Umbilical cord (tissue), 1 donor: ENCODE measurements at regions not wholly inside any gene's neighbourhood (a gene's known extent, or its start where the extent isn't known, plus 50 kb on each side); places are given as distances from the start of the nearest gene placed in this dataset.
A peak's percentile ranks its signal among the peaks of the same experiment; 100 is the strongest.

ENCODE experiments used
- DNase-seq: peaks from one replicate; pipeline ENCODE4 v3.0.0-alpha.2; 2015; ENCODE audit warnings: low spot score

DNA sequence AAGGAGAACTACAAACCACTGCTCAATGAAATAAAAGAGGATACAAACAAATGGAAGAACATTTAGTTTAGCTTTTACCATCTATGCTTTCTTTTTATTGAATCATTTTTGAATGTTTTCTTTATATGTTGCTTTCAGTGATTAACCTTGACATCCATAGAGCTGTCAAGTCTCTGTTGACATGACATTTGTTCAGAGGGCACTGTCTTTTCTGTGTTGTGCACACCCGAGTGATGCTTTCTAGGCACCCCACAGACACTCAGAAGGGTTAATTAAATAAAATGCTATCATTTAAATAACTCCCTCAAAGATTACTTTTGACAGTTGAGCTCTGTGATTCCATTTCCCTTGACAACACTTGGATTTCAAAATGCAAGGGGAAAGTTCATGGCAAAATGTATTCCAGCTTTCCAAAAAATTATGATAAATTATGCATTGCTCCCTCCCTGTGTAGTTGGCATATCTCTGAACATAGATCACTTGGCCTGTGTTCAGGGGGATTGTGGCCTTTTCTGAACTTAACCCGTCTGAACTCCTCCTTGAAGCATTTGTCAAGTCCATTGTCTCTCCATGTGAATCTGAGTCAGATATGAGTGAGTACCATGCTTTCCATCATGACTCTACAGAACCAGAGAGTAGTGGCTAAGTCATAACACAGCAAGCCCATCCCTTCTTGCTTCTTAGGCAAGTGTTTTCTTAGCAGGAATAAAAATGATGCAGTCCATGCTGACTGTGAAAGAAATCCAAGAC, 372.6 kb downstream of the RPRM start:
- DNase-seq: no peak

DNA sequence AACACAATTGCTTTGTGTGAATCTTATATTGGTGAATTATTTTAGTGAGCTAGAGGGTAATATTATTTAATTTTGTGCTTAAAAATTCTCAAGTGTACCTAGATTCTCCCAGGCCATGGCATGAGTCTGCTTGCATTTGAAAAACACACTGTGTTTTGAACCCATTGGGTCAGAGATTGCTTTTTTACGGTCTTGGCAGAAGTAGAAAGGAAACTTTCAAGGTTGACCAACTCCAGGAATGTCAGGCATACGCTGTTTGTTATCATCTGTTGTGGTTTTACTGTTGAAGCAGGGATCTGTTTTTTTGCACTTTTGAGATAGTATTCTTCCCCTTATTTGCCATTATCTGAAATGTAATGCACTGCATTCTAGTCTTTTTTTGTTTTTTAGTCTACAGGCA, 377.4 kb downstream of the RPRM start:
- peak; percentile 91 for DNase-seq

DNA sequence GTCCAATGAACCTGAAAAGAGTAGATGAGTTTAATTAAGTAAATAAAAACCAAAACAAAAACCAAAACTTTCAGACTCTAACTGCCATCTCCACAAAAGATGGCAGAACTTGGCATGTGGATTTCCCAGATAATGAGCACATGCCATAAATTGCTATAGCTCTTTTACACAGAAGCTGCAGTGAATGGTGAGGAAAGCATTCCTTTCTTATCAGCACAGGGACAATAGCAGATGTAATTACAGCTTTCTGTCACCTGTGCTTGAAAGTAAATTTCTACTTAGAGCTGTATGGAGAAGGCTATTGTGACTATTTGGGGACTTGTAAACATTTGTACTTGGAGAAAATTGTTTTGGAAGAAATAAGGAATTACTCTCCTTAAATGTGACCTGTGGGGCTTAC, 378.4 kb downstream of the RPRM start:
- DNase-seq: no peak

DNA sequence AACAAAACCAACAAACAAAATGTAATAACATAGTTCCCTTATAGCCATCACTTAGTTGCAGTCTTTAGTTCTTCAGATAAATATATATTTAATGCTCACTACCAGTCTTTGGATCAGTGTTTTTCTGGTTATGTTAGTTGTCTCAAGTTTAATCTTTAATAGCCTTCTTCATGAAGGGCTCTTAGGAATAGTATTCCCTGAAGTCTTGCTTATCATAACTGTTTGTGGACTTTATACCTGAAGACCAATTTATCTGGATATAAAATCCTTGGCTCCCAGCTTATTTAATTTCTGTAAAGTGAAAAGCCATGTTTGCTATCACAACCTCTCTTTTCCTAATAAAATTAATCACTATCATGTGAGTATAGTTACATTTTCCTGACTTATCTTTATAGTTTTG, 379.7 kb downstream of the ARL6IP6 start:
- no peak for DNase-seq

DNA sequence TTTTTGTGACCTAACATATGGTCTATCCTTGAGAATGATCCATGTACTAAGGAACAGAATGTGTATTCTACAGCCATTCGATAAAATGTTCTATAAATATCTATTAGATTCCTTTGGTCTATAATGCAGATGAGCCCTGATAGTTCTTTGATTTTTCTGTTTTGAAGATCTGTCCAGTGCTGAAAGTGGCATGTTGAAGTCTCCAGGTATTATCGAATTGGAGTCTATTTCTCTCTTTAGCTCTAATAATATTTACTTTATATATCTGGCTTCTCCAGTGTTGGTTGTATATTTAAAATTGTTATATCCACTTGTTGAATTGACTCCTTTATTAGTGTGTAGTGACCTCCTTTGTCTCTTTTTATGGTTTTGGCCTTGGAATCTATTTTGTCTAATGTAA, 377.9 kb downstream of the ARL6IP6 start:
- no peak for DNase-seq

DNA sequence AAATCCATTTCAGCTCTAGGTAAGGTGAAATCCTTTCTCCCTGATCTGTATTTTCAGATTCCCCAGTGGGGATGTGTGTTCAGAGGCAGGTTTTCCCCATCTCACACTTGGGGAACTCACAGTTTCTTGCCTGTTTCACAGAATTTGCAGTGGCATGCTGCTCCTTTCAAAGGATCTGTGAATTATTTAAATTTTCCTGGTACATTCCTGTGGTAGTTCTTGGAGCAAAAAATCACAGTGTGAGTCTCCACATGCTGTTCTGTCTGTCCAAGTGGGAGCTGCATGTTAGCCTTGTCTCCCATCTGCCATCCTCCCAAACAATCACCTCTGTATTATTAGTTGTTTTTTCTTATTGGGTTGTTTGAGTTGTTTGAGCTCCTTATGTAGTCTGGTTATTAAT, 372.9 kb downstream of the ARL6IP6 start:
- DNase-seq: no peak

DNA sequence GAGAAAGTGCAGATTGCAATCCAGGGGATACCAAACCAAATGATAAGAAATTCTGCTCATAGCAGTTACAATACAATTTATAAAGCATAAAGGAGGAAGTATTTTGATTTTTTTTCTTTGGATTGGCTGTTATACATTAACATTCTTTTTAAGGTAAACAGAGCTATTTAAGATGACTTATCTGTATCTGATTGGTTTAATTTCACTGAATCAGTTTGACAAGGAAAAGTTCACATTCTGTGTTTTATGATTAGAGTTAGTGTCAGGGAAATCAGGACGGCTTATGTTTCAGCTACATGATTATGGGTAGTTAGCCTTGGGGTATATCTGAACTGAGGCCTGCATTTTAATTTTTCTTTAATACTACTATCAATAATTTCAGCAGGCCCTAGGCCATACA, 360.9 kb downstream of the ARL6IP6 start:
- DNase-seq: no peak

DNA sequence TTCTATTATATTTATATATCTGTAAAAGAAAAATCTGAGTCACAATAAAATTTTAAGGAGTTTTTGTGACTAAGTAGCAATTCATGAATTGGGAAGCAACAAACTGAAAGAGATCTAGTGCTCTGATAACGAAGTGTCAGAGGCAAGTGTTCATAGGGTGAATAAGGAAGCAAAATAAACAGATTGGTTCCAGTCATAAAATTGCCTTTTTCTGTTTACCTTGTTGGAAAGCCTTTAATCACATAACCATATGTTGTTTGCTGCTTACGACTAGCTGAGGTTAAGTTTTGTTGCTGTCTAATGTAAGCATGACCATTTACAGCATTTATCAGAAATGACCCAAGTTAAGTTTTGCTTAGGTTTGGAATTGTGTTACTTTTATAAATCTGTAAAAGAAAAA, 358.9 kb downstream of the ARL6IP6 start:
- DNase-seq: no peak

DNA sequence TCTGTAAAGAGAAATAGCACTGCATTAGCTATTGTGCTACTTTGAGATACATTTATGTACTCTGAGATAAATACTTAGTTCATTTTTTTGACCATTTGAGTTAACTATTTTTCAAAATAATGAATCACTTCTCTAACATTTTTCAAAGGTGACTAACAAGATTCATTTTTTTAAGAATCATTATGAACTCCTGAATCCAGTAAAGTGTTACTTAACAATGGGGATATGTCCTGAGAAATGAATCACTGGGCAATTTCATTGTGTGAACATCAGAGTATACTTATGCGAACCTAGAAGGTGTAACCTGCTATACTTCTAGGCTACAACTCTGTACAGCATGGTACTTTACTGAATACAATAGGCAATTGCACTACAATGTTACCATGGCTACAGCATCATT, 355.8 kb downstream of the ARL6IP6 start:
- DNase-seq: no peak

DNA sequence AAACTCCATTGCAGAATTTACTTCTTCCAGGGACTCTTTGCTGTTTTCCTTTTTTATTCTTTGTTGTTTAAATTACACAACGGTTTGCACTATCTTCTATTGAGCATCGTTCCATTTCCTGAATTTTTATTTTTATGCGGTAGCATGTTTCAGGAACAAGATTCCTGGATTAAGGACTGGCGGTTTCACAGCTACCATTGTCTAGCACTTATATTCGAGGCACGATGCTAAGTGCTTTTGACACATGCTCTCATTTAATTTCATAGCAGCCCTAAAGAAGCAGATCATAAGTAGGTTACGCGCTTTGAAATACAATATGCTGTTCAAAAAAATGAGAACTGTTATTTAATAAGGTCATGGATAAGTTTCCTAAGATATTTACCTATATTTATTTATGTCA, 354.4 kb downstream of the ARL6IP6 start:
- DNase-seq: no peak

DNA sequence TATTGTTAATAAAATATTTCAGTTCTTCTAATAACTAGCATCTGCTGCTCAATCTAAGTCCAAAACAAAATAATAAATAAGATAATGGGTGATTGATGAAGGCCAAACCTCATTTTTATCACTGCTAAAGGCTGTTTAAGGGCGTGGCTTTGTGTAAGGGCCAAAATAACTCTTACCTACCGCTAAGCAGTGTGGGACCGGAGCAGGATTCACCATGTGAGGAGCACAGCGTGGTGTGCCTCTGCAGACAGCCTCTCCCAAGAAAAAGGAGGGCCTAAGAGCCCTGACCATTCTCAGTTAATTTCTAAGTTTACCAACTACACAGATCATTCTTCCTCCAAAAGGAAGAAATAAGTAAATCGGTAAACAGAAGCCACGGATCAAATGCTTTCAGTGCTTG, 353.7 kb downstream of the ARL6IP6 start:
- DNase-seq: no peak

DNA sequence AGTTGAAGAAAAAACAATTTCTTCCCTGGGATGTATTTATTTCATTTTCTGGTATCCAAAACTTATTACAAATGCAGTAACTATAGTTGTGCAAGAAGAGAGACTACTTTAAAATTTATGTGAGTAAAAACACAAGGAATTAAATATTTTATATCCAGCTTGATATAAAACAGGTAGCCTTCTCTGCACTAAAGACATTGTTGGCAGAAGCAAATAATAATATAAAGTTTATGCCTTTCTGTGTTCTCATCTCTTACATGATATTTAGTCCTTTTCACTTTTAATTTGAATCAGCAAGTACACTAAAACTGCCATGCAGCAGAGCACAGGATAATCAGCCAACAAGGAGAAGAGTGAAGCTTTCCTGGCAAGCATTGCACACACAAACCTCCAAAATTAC, 352.7 kb downstream of the ARL6IP6 start:
- peak; percentile 66 for DNase-seq

DNA sequence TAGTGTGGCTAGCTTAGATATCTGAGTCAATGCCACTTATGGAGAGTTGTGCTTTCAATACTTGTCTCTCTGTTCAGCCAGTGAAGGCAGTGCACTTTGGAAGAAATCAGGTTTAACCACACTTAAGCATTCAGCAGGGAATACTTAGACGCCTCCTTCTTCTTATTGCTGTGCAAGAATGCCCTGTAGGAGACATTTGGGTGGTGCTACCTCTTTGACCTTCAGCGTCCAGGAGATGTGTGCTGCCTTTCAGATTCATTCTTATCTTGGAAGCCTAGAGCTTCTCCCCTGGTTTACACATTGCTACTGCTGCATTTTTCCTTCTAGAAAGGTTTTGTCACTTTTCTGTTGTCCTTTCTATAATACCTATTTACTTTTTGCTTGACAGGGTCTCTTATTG, 350.5 kb downstream of the ARL6IP6 start:
- no peak for DNase-seq

DNA sequence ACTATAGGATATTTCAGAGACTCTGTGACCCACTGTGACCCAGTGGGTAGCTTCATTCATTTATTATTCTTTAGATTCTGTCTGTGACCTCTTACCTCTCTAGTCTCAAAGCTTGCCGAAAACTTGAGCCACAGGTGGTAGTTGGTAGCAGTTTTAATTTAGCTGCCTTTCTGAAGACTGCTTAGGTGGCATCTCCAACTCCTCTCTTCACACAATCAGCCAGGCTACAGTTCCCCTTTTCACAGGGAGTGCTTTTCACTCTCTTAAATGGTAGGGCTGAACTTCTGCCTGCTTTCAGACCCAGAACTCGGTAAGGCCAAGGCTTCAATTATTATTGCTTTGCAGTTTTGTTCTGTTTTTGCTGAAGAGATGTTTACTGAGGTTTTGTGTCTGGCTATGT, 349.6 kb downstream of the ARL6IP6 start:
- no peak for DNase-seq

DNA sequence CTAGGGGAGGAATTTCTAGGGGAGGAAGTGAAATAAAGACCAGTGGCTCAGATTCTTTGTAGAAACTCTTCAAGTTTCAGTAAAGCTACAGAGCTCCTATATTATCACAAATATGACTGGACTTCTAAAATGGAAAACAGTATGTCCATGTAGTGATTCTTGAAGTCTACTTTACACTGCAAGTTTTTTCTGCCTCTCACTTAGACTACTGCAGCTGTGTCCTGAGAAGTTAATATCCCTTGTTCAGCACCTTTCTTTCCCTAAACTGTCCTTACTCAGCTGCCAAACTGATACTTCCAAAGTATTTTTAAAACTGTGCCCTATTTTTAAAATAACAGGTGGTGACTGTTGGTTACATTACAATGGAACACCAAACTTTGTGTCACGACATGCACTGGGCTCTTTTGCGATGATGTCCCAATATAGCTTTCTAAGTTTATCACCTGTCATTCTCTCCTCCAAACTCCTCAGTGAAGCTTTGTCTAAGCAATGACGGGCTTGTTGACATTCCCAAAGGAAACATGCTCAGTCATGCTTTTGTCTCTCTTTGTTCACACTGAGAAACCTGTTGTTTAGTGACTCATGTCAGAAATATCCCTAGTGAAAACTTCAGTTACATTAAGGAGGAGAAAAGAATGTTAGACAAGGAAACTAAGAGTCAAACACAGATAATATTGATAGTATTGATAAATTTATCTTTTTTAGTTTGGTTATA, 341.1 kb downstream of the ARL6IP6 start:
- DNase-seq: peak; percentile 52

DNA sequence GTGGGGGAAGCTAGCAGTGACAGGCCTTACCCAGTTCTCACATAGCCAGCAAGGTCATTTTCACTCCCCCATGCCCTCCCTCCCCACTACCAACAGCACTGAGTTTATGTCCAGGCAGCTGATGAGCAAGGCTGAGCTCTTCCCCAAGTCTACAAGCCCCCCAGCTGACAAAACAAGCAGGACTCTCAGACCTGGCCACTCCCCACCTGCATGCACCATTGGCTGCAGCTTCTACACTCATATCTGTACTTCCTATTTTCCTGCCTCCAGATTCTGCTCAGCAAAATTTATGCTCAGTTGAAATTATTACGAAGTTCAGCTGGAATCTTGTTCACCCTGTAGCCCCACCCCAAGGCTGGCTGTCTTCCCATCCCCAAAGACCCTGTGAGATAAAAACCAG, 339.3 kb downstream of the ARL6IP6 start:
- DNase-seq: no peak

DNA sequence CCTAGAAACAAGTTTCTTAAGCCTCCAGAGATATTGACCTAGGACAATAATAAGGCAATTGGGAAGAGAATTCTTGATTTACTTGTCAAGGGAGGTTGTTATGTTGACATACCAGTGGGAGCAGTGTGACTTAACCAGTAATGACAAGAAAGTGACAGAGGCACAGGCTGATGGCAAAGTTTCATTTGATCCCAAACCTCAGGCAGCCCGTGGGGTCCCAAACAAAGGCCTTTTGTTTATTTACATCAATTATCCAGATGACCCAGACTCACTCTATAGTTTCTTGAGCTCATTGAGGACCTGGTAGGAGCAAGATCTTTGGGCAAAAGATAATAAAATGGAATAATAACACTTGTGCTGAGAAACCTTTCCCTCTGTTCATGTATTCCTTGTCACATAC, 336.8 kb downstream of the ARL6IP6 start:
- no peak for DNase-seq

DNA sequence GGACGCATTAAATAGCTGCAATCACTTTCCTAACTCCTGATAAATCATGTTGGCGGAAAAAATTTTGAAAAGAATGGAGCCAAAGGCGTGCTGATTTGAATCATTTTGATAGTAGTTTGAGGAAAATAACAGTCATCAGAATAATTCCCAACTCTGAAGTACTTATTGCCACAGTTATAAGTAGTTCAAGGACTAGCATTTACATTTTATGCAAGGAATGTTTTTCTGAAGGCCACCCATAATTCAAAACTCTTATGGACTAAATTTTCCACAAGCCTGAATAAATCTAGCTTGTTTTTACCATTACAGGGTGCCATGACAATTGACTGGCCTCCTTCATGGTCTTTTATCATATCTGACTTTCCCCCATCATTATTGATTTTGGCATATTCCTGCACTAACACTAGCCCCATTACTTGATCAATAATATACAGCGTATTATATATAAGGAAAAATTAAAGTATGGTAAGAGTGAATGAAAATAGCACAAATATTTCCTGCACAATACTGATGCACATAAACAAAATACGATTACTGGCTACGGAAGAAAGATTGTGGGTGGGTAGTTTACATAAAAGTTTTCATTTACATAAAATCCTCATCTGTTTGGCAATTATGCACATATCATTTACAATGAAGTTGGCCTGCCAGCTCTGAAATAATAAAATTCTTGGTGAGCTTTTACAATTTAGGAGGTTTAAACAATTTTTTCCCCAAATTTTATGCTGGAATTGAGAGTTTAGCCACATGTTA, 334.6 kb downstream of the ARL6IP6 start:
- DNase-seq: no peak

DNA sequence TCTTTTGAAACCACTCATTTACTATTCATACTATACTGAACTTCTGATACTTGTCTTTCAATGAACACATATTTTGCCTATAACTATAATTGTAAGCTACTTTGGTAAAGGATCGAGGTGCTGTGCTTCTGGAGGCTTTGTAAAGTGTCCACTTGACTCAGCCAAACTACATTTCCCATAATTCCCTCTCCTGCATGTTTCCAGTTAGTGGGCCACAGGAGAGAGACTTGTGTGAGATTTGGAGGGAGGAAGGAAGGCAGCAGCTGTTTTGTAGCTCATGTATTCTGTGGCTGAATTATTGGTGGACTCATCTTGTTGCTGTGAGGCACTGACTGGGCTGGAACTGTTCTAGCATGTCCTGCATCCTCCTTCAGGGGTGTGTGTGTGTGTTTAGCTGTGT, 328.8 kb downstream of the ARL6IP6 start:
- no peak for DNase-seq

DNA sequence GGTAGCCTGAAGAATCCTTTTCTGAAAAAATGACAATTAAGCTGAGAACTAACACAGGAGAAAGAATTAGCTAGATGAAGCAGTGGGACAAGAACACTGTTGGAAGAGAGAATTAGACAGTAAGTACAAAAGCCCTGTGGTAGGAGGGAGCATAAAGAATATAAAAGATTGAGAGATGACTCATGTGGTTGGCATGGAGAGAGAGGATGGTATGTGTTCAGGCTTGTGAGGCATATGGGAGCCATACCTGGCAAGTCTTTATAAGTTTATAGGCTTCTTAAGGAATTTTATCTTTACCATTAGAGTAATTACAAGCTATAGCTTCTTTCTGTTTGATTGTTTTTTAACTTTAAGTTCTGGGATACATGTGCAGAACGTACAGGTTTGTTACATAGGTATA, 325.0 kb downstream of the ARL6IP6 start:
- no peak for DNase-seq

DNA sequence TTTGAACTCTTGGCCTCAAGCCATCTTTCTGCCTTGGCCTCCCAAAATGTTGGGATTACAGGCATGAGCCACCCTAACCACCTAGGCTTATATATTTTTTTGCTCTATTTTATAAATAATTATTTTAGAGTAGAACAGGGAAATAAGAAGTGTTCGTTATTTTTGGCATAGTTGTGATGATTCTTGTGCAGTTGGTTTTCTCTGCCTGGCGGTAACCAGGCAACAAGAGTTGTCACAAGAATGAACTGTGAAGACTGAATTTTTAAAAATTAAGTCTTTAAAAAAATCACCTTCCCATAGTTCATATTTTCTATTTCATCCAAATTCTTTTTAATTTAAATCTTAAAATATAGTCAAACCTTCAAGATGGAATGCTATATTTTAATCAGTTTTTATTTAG, 310.2 kb downstream of the ARL6IP6 start:
- DNase-seq: no peak

DNA sequence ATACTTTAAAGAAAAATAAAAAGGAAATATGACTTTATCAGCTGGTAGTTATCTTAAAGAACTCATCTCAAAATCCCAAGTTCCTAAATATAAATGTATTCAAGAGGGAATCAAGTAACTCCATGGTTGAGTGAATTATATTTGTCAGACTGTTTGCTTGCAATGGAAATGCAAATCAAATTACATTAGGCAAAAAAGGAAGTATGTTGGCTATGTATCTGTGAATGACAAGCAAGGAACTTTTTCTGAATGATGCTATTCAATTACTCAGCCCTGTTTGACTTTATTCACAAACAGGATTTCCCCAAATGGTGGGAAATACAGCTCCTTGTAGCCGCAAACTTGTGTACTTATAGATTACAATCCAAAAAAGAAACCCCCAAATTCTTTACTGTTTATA, 309.1 kb downstream of the ARL6IP6 start:
- DNase-seq: no peak

DNA sequence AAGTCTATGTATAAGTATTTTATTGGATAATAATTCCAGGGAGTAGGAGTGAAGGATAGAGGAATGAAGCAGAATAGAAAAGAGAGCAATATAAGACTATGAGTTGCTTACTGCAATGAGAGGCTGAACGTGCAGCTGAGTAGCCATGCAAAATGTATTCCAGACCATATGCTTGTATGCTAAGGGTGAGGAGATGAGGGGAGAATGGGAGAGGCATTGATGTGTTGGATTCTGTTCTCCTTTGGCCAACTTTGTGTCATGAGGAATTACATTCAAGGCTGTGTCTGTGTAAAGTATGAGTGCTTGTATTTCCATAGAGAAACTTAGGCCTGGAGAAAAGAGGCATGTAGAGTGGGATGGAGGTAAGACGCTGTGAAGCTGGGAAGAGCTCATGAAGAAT, 301.8 kb downstream of the ARL6IP6 start:
- no peak for DNase-seq
